GM18520 (cell line): ENCODE measurements at regions not wholly inside any gene's neighbourhood (a gene's known extent, or its start where the extent isn't known, plus 50 kb on each side); places are given as distances from the start of the nearest gene placed in this dataset.

Experiments used
- ATAC-seq: cut with Tn5 transposase; IDR thresholded peaks from one replicate; pipeline ENCODE4 v1.9.1; 2021; ENCODE audit not compliant: unreplicated experiment

- no peak for ATAC-seq
These were observed 225.4 kb downstream of the MYCN start for GRCh38 chr2:16165518-16166326.

- ATAC-seq: no peak
These were observed 222.2 kb downstream of the MYCN start for GRCh38 chr2:16162491-16163040.

- no peak for ATAC-seq
These were observed 221.6 kb downstream of the MYCN start for GRCh38 chr2:16161768-16162490.

DNA sequence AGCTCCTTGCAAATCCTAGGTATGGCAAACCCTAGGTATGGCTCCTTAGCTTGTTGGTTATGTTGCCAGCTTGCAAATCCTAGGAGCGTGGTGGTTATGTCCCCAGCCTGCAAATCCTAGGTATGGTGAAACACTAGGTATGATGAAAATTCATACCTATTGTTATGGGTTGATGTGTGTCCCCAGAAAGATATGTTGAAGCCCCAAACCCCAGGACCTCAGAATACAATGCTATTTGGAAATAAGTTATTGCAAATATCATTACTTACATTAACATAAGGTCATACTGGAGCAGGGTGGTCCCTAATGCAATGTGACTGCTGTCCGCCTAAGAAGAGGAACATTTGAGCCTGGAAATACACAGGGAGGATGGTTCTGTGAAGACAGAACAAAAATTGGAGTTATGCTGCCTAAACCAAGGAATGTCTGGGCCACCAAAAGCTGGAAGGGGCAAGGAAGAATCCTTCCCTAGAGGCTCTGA lies 220.8 kb downstream of the MYCN start:
- ATAC-seq: no peak

DNA sequence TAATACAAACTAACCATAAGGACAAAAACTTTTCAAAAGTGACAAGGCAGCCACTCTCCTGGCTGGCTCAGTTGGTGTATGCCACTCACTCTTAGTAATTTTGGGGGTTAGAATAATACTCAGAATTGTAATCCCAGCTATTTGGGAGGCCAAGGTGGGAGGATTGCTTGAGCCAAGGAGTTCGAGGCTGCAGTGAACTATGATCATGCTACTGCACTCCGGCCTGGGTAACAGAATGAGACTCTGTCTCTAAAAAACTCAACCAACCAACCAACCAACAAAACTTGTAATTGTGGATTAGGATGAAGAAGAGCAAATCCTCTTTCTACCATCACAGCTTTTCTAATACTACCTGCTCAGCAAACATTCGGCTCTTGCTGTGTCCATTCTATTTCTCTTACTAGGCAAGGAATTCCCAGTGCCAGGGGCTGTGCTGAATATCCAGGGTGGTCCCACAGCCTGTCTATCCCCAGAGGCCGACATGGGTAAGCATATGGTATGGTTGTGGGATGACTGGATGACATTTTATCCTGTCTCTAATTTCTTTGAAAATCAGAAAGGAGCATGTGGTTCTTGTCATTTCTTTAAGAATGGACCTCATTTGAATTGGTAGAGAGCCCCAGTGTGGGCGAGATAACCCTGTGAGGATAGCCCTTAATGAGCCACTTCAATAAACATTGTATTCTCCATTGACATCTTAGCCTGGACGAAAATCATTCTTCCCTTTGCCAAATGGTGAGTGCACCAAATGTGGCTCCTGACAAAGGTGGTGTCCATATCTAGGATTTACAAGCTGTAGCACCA lies 220.1 kb downstream of the MYCN start:
- ATAC-seq: no peak

- no peak for ATAC-seq
These were observed 216.1 kb downstream of the MYCN start for GRCh38 chr2:16156411-16156810.

- ATAC-seq: no peak
These were observed 215.4 kb downstream of the MYCN start for GRCh38 chr2:16155766-16156165.

- no peak for ATAC-seq
These were observed 215.0 kb downstream of the MYCN start for GRCh38 chr2:16155366-16155765.

DNA sequence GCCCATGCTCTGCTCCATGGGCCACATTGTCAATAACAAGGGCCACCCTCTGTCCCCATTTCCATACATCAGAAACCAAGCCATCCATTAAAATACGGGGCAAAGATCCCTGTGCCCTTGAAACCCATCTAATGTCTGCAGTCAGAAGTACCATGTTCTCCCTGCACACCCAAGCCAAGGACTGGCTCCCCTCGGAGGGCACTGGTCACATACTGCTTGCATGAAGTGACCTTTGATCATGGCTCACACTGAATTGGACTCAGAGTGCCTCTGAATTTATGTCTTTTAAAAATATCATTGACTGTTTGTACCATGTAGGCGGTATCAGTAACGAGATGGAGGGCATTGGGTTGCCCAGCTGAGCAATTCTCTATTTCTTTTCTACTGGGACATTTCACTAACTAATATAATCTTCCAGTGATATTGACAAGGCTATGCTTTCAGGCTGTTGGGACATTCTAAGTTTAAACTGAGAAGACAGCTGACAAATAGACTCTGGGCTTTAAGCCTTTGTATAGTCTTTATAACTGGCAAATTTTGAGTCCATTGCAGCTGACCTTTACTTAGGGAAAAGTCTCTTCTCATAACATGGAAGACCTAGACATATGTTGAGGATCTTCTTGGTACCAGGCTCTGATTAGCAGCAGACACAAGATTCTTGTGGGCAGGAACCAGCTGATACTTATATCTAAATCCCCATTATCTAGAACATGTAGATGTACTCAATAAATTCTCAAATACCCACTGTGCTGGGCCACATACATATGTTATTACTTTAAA lies 214.3 kb downstream of the MYCN start:
- no peak for ATAC-seq

DNA sequence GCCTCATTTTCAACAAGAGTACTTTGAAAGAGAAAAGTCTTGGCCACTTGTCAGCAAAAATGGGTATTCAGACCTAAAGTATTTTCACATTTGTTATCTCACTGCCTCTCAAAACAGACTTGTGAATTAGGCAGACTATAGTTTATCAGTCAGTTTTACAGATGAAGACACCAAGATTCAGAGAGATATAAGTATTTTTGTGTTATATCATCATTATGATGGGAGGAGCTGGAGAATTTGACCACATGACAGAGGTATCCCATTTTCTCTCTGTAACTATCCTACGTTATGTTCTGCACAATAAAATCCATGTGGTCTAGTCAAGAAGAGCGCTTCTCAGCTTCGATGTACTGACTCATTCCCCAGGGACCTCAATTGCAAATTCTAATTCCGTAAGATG lies 213.7 kb downstream of the MYCN start:
- ATAC-seq: no peak

GRCh38 chr2:16153754-16154035 lies 213.3 kb downstream of the MYCN start:
- no peak for ATAC-seq

GRCh38 chr2:16152928-16153753 lies 212.8 kb downstream of the MYCN start:
- no peak for ATAC-seq

- ATAC-seq: no peak
These were observed 211.9 kb downstream of the MYCN start for GRCh38 chr2:16152071-16152927.

GRCh38 chr2:16151651-16152050 lies 211.3 kb downstream of the MYCN start:
- no peak for ATAC-seq

GRCh38 chr2:16151281-16151570 lies 210.9 kb downstream of the MYCN start:
- ATAC-seq: no peak

- ATAC-seq: no peak
These were observed 210.3 kb downstream of the MYCN start for GRCh38 chr2:16150456-16151280.

DNA sequence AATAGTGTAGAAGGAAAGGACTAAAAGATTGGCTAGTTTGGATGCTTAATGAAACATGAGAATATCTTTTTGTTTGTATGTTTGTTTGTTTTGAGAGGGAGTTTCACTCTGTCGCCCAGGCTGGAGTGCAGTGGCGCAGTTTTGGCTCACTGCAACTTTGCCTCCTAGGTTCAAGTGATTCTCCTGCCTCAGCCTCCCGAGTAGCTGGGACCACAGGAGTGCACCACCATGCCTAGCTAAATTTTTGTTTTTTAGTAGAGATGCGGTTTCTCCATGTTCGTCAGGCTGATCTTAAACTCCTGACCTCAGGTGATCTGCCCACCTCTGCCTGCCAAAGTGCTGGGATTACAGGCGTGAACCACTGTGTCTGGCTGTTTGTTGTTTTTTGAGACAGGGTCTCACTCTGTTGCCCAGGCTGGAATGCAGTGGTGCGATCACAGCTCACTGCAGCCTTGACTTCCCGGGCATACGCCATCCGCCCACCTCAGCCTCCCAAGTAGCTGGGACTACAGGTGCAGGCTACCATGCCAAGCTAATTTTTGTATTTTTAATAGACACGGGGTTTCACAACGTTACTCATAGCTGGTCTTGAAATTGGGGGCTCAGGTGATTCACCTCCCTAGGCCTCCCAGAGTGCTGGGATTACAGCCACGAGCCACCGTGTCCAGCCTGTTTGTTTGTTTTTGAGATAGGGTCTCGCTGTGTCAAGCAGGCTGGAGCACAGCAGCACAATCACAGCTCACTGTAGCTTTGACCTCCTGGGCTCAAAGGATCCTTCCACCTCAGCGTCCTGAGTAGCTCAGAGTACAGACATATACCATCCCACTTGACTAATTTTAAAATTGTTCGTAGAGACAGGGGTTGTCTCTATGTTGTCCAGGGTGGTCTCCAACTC lies 209.2 kb downstream of the MYCN start:
- no peak for ATAC-seq
